Endodermal cell (in vitro differentiated cells): ENCODE measurements at regions not wholly inside any gene's neighbourhood (a gene's known extent, or its start where the extent isn't known, plus 50 kb on each side); places are given as distances from the start of the nearest gene placed in this dataset.

Experiments
- DNase-seq: peaks from one replicate; pipeline ENCODE4 v3.0.0-alpha.2; 2017
- H3K27ac ChIP-seq: 2 replicates; pipeline ENCODE4 v1.5.1; 2013; ENCODE audit warnings: mild to moderate bottlenecking, low read depth, low read length, moderate library complexity
- H3K27me3 ChIP-seq: 2 replicates; pipeline ENCODE4 v1.6.1; 2013; ENCODE audit warnings: mild to moderate bottlenecking, low read length, moderate library complexity; ENCODE audit not compliant: insufficient read depth, control insufficient read depth, poor library complexity, severe bottlenecking
- H3K36me3 ChIP-seq: 2 replicates; pipeline ENCODE4 v1.7.0; 2013; ENCODE audit warnings: mild to moderate bottlenecking, low read length, moderate library complexity; ENCODE audit not compliant: control insufficient read depth, insufficient read depth
- H3K4me1 ChIP-seq: one replicate; pipeline ENCODE4 v1.7.0; 2013; ENCODE audit warnings: low read length; ENCODE audit not compliant: control insufficient read depth, insufficient read depth
- H3K4me3 ChIP-seq: 2 replicates; pipeline ENCODE4 v1.5.1; 2013; ENCODE audit warnings: mild to moderate bottlenecking, low read length, moderate library complexity
- H3K9ac ChIP-seq: 2 replicates; pipeline ENCODE4 v1.6.1; 2013; ENCODE audit warnings: mild to moderate bottlenecking, low read length, moderate library complexity; ENCODE audit not compliant: poor library complexity, severe bottlenecking; ENCODE audit errors: extremely low read depth
- H3K9me3 ChIP-seq: 2 replicates; pipeline ENCODE4 v1.6.1; 2013; ENCODE audit warnings: mild to moderate bottlenecking, low read length, moderate library complexity; ENCODE audit not compliant: control insufficient read depth
- H3K27ac Mint-ChIP-seq: 2 replicates; pipeline ENCODE4 v1.8.0; 2020; ENCODE audit warnings: mixed read lengths
- H3K27me3 Mint-ChIP-seq: 2 replicates; pipeline ENCODE4 v1.8.0; 2021; ENCODE audit warnings: mild to moderate bottlenecking, mixed read lengths; ENCODE audit not compliant: insufficient read depth
- H3K36me3 Mint-ChIP-seq: 2 replicates; pipeline ENCODE4 v1.8.0; 2020; ENCODE audit warnings: low read depth, mixed read lengths
- H3K4me1 Mint-ChIP-seq: 2 replicates; pipeline ENCODE4 v1.8.0; 2020; ENCODE audit warnings: mixed read lengths
- H3K4me3 Mint-ChIP-seq: 2 replicates; pipeline ENCODE4 v1.8.0; 2020; ENCODE audit warnings: mild to moderate bottlenecking, moderate library complexity, mixed read lengths
- H3K9me3 Mint-ChIP-seq: 2 replicates; pipeline ENCODE4 v1.8.0; 2020; ENCODE audit warnings: mild to moderate bottlenecking, mixed read lengths
- WGBS, 2 experiments: methylation state at CpG; one replicate each; pipeline versions ENCODE4 v1.1.5 to v1.1.7; 2013; ENCODE audit warnings: missing lambda C conversion rate in 2 of 2, mixed read lengths in 1 of 2; ENCODE audit not compliant: insufficient coverage in 1 of 2, insufficient read length in 1 of 2; 5-methylcytosine and 5-hydroxymethylcytosine counted together
- TF ChIP-seq, protein P1 (sequence below): fragments of 200-600 bp; sonication (generic); conservative IDR thresholded peaks from 2 replicates; pipeline ENCODE4 v1.5.0; 2021; ENCODE audit warnings: antibody characterized with exemption, mild to moderate bottlenecking

DNA sequence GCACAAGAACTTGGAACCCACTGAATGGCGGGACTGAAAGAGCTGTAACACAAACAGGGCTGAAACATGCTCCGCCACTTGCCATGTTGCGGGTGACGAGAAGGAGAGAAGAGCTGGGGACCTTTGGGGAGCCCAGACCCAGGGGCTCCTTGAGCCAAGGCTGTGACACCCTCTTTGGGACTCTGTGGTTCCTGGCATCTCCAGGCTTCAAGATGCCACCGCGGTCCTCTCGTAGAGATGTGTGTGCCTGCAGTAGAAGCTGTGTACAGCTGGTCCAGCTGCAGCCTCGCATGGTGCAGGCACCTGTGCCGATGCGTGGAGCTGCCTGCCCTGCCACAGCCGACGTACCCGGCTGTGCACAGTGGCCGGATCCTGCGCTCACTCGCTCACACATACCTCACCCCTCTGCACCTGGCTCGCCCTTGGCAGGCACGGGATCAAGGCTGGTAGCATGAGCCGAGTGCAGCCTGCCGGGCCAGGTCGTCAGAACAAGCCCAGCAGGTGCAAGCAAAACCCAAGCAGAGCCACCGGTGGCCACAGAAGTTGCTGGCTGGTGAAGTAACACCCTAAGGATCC is 1385.8 kb downstream of the PCDH9 start:
- H3K27ac ChIP-seq = no peak overlapping the region
- no peaks in the 10 kb centered on the region for H3K9me3 ChIP-seq
- 92 to 99% methylated on average over 14 to 22 of the region's 22 CpGs for WGBS, 2 experiments
- Mint-ChIP-seq H3K36me3 (no peaks in the 10 kb centered on the region), H3K4me1 (peaks cover 5% of the 10 kb centered on the region), H3K27ac (no peak overlapping the region), H3K9me3 (no peaks in the 10 kb centered on the region), H3K27me3 (peaks cover 30% of the 10 kb centered on the region), H3K4me3 (no peak overlapping the region)
- H3K4me3 ChIP-seq = no peak overlapping the region
- TF ChIP-seq, protein P1, sequence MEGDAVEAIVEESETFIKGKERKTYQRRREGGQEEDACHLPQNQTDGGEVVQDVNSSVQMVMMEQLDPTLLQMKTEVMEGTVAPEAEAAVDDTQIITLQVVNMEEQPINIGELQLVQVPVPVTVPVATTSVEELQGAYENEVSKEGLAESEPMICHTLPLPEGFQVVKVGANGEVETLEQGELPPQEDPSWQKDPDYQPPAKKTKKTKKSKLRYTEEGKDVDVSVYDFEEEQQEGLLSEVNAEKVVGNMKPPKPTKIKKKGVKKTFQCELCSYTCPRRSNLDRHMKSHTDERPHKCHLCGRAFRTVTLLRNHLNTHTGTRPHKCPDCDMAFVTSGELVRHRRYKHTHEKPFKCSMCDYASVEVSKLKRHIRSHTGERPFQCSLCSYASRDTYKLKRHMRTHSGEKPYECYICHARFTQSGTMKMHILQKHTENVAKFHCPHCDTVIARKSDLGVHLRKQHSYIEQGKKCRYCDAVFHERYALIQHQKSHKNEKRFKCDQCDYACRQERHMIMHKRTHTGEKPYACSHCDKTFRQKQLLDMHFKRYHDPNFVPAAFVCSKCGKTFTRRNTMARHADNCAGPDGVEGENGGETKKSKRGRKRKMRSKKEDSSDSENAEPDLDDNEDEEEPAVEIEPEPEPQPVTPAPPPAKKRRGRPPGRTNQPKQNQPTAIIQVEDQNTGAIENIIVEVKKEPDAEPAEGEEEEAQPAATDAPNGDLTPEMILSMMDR = no peak
- H3K36me3 ChIP-seq = no peaks in the 10 kb centered on the region
- H3K9ac ChIP-seq = no peak overlapping the region
- no peaks in the 10 kb centered on the region for H3K4me1 ChIP-seq
- DNase-seq = no peak
- H3K27me3 ChIP-seq = peaks cover 65% of the 10 kb centered on the region

DNA sequence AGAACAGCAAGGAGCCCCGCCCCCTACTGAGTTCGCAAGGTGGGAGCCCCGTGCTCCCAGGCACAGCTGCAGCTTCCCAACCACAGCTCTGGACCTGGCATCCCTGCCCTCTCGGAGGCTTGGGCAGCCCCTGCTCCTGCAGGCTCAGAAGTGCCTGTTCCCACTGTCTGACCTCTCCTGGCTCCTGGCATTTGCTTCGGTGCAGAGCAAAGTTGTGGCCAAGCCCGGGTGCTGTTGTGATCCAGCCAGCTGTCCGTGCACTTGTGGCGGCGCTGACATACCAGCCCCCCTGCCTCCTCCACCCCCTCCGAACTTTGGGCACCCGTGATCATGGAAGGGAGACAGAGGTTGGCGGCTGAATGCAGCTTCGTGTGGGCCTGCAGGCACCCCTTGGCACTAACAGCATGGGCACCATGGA is 1386.8 kb downstream of the PCDH9 start:
- peaks cover 5% of the 10 kb centered on the region for H3K4me1 Mint-ChIP-seq

DNA sequence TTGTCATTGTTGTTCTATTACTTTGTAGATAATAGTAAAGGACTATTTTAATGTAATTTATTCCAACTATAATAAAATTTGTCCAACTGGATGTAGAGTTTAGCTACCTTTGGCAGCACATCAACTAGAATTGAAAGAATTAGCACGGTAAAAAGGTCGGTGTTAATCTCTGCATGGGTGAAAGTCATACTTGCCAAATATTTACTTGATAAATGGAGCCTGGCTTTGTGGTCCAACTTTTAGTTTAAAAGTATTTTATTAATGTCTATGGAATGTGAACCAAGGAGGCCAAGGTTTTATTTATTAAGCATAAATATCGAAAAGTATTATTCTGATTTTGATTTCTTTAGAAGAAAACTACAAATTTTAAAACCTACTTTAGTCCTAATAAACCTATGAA is 1389.0 kb downstream of the PCDH9 start:
- TF ChIP-seq, protein P1 = no peak
- Mint-ChIP-seq H3K4me1 (peaks cover 5% of the 10 kb centered on the region), H3K27me3 (peaks cover 20% of the 10 kb centered on the region), H3K27ac (no peak overlapping the region), H3K36me3 (no peaks in the 10 kb centered on the region), H3K9me3 (no peaks in the 10 kb centered on the region), H3K4me3 (no peak overlapping the region)
- no peaks in the 10 kb centered on the region for H3K4me1 ChIP-seq
- H3K36me3 ChIP-seq = no peaks in the 10 kb centered on the region
- H3K9me3 ChIP-seq = no peaks in the 10 kb centered on the region
- no peak overlapping the region for H3K4me3 ChIP-seq
- no peak overlapping the region for H3K27ac ChIP-seq
- H3K9ac ChIP-seq = no peak overlapping the region
- no peak for DNase-seq
- peaks cover 39% of the 10 kb centered on the region for H3K27me3 ChIP-seq
- 98 to 100% methylated on average over 2 of the region's 3 CpGs for WGBS, 2 experiments

More for the DNA sequence above, 1386.8 kb downstream of the PCDH9 start:
- H3K4me3 Mint-ChIP-seq = no peak overlapping the region
- Histone ChIP-seq H3K27me3 (peaks cover 59% of the 10 kb centered on the region), H3K9ac (no peak overlapping the region), H3K27ac (no peak overlapping the region), H3K4me3 (no peak overlapping the region), H3K36me3 (no peaks in the 10 kb centered on the region), H3K9me3 (no peaks in the 10 kb centered on the region), H3K4me1 (no peaks in the 10 kb centered on the region)
- TF ChIP-seq, protein P1 = no peak
- H3K9me3 Mint-ChIP-seq = no peaks in the 10 kb centered on the region
- H3K36me3 Mint-ChIP-seq = no peaks in the 10 kb centered on the region
- no peak overlapping the region for H3K27ac Mint-ChIP-seq
- peaks cover 26% of the 10 kb centered on the region for H3K27me3 Mint-ChIP-seq
- 90 to 96% methylated on average over 9 to 13 of the region's 13 CpGs for WGBS, 2 experiments
- DNase-seq = no peak
